Keratinocyte (primary cell): ENCODE measurements at regions not wholly inside any gene's neighbourhood (a gene's known extent, or its start where the extent isn't known, plus 50 kb on each side); places are given as distances from the start of the nearest gene placed in this dataset.

Experiments used
- DNase-seq: peaks from one replicate; pipeline ENCODE4 v3.0.0-alpha.2; 2011; ENCODE audit warnings: low read depth, missing footprints, low spot score
- FAIRE-seq: peaks from 2 replicates; lab custom pipeline; 2011; peaks lifted over from hg19 to GRCh38; lab: Jason Lieb, UNC
- H2AFZ ChIP-seq: 2 replicates; pipeline ENCODE4 v1.6.0; 2012; ENCODE audit warnings: low read length, control low read depth, inconsistent platforms; ENCODE audit not compliant: control insufficient read depth
- H3K27ac ChIP-seq: 2 replicates; pipeline ENCODE4 v1.5.1; 2011; ENCODE audit warnings: low read length; ENCODE audit not compliant: control insufficient read depth, insufficient read depth
- H3K27me3 ChIP-seq: 3 replicates; pipeline ENCODE4 v1.6.0; 2011; ENCODE audit warnings: low read length; ENCODE audit not compliant: control insufficient read depth, insufficient read depth; ENCODE audit errors: extremely low read depth
- H3K36me3 ChIP-seq, 2 experiments: 2 replicates in 1 of 2; 3 replicates in 1 of 2; pipeline ENCODE4 v1.5.1; 2011; ENCODE audit warnings: low read length in 2 of 2, mild to moderate bottlenecking in 1 of 2; ENCODE audit not compliant: control insufficient read depth in 2 of 2, insufficient read depth in 2 of 2; ENCODE audit errors: extremely low read depth in 1 of 2
- H3K4me1 ChIP-seq: 3 replicates; pipeline ENCODE4 v1.5.1; 2011; ENCODE audit warnings: low read length; ENCODE audit not compliant: control insufficient read depth, insufficient read depth; ENCODE audit errors: extremely low read depth
- H3K4me2 ChIP-seq: 3 replicates; pipeline ENCODE4 v1.6.0; 2011; ENCODE audit warnings: low read depth, low read length; ENCODE audit not compliant: control insufficient read depth, insufficient read depth; ENCODE audit errors: extremely low read depth
- H3K4me3 ChIP-seq, 3 experiments: fragments of 200-600 bp in 1 of 3; sonication (generic) in 1 of 3; 2 replicates in 2 of 3; 3 replicates in 1 of 3; pipeline ENCODE4 v1.5.1; 2011 to 2016; ENCODE audit warnings: low read length in 3 of 3, mild to moderate bottlenecking in 3 of 3, control low read depth in 2 of 3, inconsistent platforms in 1 of 3, low read depth in 1 of 3, mixed read lengths in 1 of 3, mixed run types in 1 of 3, moderate library complexity in 1 of 3; ENCODE audit not compliant: control insufficient read depth in 2 of 3, insufficient read depth in 2 of 3; ENCODE audit errors: extremely low read depth in 1 of 3
- H3K79me2 ChIP-seq: 2 replicates; pipeline ENCODE4 v1.6.0; 2012; ENCODE audit warnings: low read length; ENCODE audit not compliant: control insufficient read depth, insufficient read depth
- H3K9ac ChIP-seq: 3 replicates; pipeline ENCODE4 v1.6.0; 2011; ENCODE audit warnings: low read length; ENCODE audit not compliant: control insufficient read depth, insufficient read depth; ENCODE audit errors: extremely low read depth
- H3K9me1 ChIP-seq: 3 replicates; pipeline ENCODE4 v1.6.0; 2011; ENCODE audit warnings: low read length; ENCODE audit not compliant: control insufficient read depth, insufficient read depth; ENCODE audit errors: extremely low read depth
- H3K9me3 ChIP-seq: 2 replicates; pipeline ENCODE4 v1.5.1; 2012; ENCODE audit warnings: low read depth, low read length; ENCODE audit not compliant: control insufficient read depth
- H4K20me1 ChIP-seq: 3 replicates; pipeline ENCODE4 v1.6.0; 2011; ENCODE audit warnings: low read length; ENCODE audit not compliant: control insufficient read depth, insufficient read depth; ENCODE audit errors: extremely low read depth
- CTCF ChIP-seq, 3 experiments: IDR thresholded peaks in 1 of 3; conservative IDR thresholded peaks in 1 of 3; optimal IDR thresholded peaks in 1 of 3; 2 replicates in 2 of 3; 3 replicates in 1 of 3; pipeline versions ENCODE3 to v1.5.1; 2011; ENCODE audit warnings: low read length in 3 of 3, mild to moderate bottlenecking in 3 of 3, moderate library complexity in 2 of 3, control low read depth in 1 of 3, inconsistent platforms in 1 of 3; ENCODE audit not compliant: insufficient read depth in 2 of 3; ENCODE audit errors: extremely low read depth in 1 of 3
- EZH2 ChIP-seq: IDR thresholded peaks from one replicate; pipeline ENCODE4 v1.6.1; 2012; ENCODE audit warnings: inconsistent platforms, mild to moderate bottlenecking, low read length, moderate library complexity
- dilution Hi-C: fragments of 300-500 bp; cut with MboI; formaldehyde crosslinking; loops from one replicate; pipeline ENCODE4 v1.7.0; 2020; ENCODE audit warnings: low sequenced_read_pairs; ENCODE audit not compliant: extremely low pct_ligation_motif_present

GRCh38 chr18:39594206-39594605 is 2028.6 kb upstream of the CELF4 start:
- no peak for DNase-seq
- H3K27ac ChIP-seq: no peak overlapping the region
- TF ChIP-seq CTCF (optimal IDR thresholded peaks at IDR 0.05 in 1 of 3, IDR thresholded peaks at IDR 0.05 in 1 of 3, conservative IDR thresholded peaks at IDR 0.05 in 1 of 3; ENCODE audit: extremely low read depth in 1 of 3, insufficient read depth in 2 of 3, low read length in 3 of 3): no peak
- TF ChIP-seq EZH2: no peak
- H3K79me2 ChIP-seq: no peaks in the 10 kb centered on the region
- no peak overlapping the region for H3K9ac ChIP-seq
- no peak overlapping the region for H2AFZ ChIP-seq
- dilution Hi-C loops: no loop called here
- no peaks in the 10 kb centered on the region for H3K9me3 ChIP-seq
- no peaks in the 10 kb centered on the region for H3K27me3 ChIP-seq
- FAIRE-seq: no peak
- peaks cover 4% of the 10 kb centered on the region for H3K4me1 ChIP-seq
- no peaks in the 10 kb centered on the region for H4K20me1 ChIP-seq
- no peak overlapping the region for H3K4me3 ChIP-seq
- no peaks in the 10 kb centered on the region for H3K36me3 ChIP-seq
- no peaks in the 10 kb centered on the region for H3K9me1 ChIP-seq
- no peak overlapping the region for H3K4me2 ChIP-seq

GRCh38 chr18:39591649-39592048 is 2026.1 kb upstream of the CELF4 start:
- Histone ChIP-seq H3K9ac (no peak overlapping the region), H3K4me2 (no peak overlapping the region), H3K4me3 (no peak overlapping the region), H3K36me3 (no peaks in the 10 kb centered on the region), H4K20me1 (no peaks in the 10 kb centered on the region), H2AFZ (no peak overlapping the region), H3K79me2 (no peaks in the 10 kb centered on the region), H3K27ac (no peak overlapping the region), H3K4me1 (no peaks in the 10 kb centered on the region), H3K9me1 (no peaks in the 10 kb centered on the region), H3K27me3 (no peaks in the 10 kb centered on the region), H3K9me3 (no peaks in the 10 kb centered on the region)
- FAIRE-seq: no peak
- no peak for DNase-seq
- no peak for TF ChIP-seq EZH2
- no peak for TF ChIP-seq CTCF (optimal IDR thresholded peaks at IDR 0.05 in 1 of 3, IDR thresholded peaks at IDR 0.05 in 1 of 3, conservative IDR thresholded peaks at IDR 0.05 in 1 of 3; ENCODE audit: extremely low read depth in 1 of 3, insufficient read depth in 2 of 3, low read length in 3 of 3)
- dilution Hi-C loops: no loop called here
